Common myeloid progenitor, CD34-positive (primary cell): ENCODE measurements at regions not wholly inside any gene's neighbourhood (a gene's known extent, or its start where the extent isn't known, plus 50 kb on each side); places are given as distances from the start of the nearest gene placed in this dataset.

Experiments used
- CTCF ChIA-PET: fragments of 350-600 bp; sonication (Branson Sonifier 250); formaldehyde crosslinking; loops from one replicate; lab custom pipeline; 2021; ENCODE audit warnings: antibody characterized with exemption; lab: Charles Lee
- POLR2A ChIA-PET: fragments of 350-600 bp; sonication (Branson Sonifier 250); formaldehyde crosslinking; loops from one replicate; lab custom pipeline; 2021; ENCODE audit warnings: antibody characterized with exemption; lab: Charles Lee
- DNase-seq, 3 donors: peaks; one replicate each; pipeline versions ENCODE4 v3.0.0 to v3.0.0-alpha.2; 2013
- H3K27ac ChIP-seq, 2 experiments: 1 replicate in 1 of 2; 2 replicates in 1 of 2; pipeline ENCODE4 v1.7.0; 2013; ENCODE audit warnings: inconsistent platforms in 2 of 2, low read length in 2 of 2, mild to moderate bottlenecking in 2 of 2, low read depth in 1 of 2, moderate library complexity in 1 of 2; ENCODE audit not compliant: severe bottlenecking in 2 of 2, insufficient read depth in 1 of 2, poor library complexity in 1 of 2
- H3K27me3 ChIP-seq, 5 experiments: replicated peaks in 2 of 5; 1 replicate in 3 of 5; 2 replicates in 2 of 5; pipeline versions ENCODE4 v1.6.1 to v1.7.0; 2013; ENCODE audit warnings: low read length in 4 of 5, mild to moderate bottlenecking in 2 of 5, moderate library complexity in 2 of 5, inconsistent platforms in 1 of 5; ENCODE audit not compliant: insufficient read depth in 5 of 5, control insufficient read depth in 4 of 5
- H3K36me3 ChIP-seq, 4 experiments: 1 replicate in 2 of 4; 2 replicates in 2 of 4; pipeline versions ENCODE4 v1.6.1 to v1.7.0; 2013; ENCODE audit warnings: low read length in 3 of 4, control low read depth in 1 of 4, mild to moderate bottlenecking in 1 of 4; ENCODE audit not compliant: control insufficient read depth in 4 of 4, insufficient read depth in 4 of 4
- H3K4me1 ChIP-seq, 4 experiments: 1 replicate in 3 of 4; 2 replicates in 1 of 4; pipeline versions ENCODE4 v1.6.1 to v1.7.1; 2013; ENCODE audit warnings: low read length in 3 of 4, mild to moderate bottlenecking in 3 of 4, control low read depth in 1 of 4, inconsistent platforms in 1 of 4, moderate library complexity in 1 of 4; ENCODE audit not compliant: control insufficient read depth in 4 of 4, insufficient read depth in 4 of 4; ENCODE audit errors: control extremely low read depth in 1 of 4
- H3K4me3 ChIP-seq, 7 experiments: 1 replicate in 4 of 7; 2 replicates in 3 of 7; pipeline versions ENCODE4 v1.5.1 to v1.7.0; 2013; ENCODE audit warnings: mild to moderate bottlenecking in 7 of 7, low read length in 6 of 7, moderate library complexity in 6 of 7, inconsistent platforms in 2 of 7, low read depth in 2 of 7, control low read depth in 1 of 7; ENCODE audit not compliant: insufficient read depth in 4 of 7, control insufficient read depth in 1 of 7; ENCODE audit errors: extremely low read depth in 1 of 7
- H3K9me3 ChIP-seq, 5 experiments: 1 replicate in 4 of 5; 2 replicates in 1 of 5; pipeline versions ENCODE4 v1.6.1 to v1.7.1; 2013; ENCODE audit warnings: low read length in 4 of 5, mild to moderate bottlenecking in 2 of 5, inconsistent platforms in 1 of 5, low read depth in 1 of 5, moderate library complexity in 1 of 5; ENCODE audit not compliant: control insufficient read depth in 4 of 5, insufficient read depth in 2 of 5; ENCODE audit errors: control extremely low read depth in 1 of 5
- WGBS: methylation state at CpG from one replicate; pipeline ENCODE4 v1.1.5; 2013; ENCODE audit not compliant: insufficient coverage; 5-methylcytosine and 5-hydroxymethylcytosine counted together

- whole genome bisulfite sequencing, result no CpG with 5 or more reads among the region's 3 CpGs
- H3K27me3 ChIP-seq, result no peaks in the 10 kb centered on the region
- CTCF ChIA-PET, result no interaction called here
- H3K27ac ChIP-seq, result no peak overlapping the region
- peaks cover 0 to 12% (median 6%) of the 10 kb centered on the region in 4 experiments for H3K4me1 ChIP-seq
- H3K4me3 ChIP-seq, result no peak overlapping the region
- H3K9me3 ChIP-seq, result no peaks in the 10 kb centered on the region
- H3K36me3 ChIP-seq, result no peaks in the 10 kb centered on the region
- POLR2A ChIA-PET, result no interaction called here
- no peak for DNase-seq
Measured at GRCh38 chr6:18564775-18565174, 177.6 kb downstream of the RNF144B start.

- H3K27me3 ChIP-seq, result no peaks in the 10 kb centered on the region
- CTCF ChIA-PET, result no interaction called here
- WGBS, result 84% methylated on average over 1 of the region's 1 CpG
- H3K4me3 ChIP-seq, result no peak overlapping the region
- POLR2A ChIA-PET, result no interaction called here
- peaks cover 0 to 12% (median 6%) of the 10 kb centered on the region in 4 experiments for H3K4me1 ChIP-seq
- no peaks in the 10 kb centered on the region for H3K9me3 ChIP-seq
- no peak for DNase-seq
- H3K36me3 ChIP-seq, result no peaks in the 10 kb centered on the region
- H3K27ac ChIP-seq, result no peak overlapping the region
Measured at GRCh38 chr6:18565231-18565630, 178.1 kb downstream of the RNF144B start.

DNA sequence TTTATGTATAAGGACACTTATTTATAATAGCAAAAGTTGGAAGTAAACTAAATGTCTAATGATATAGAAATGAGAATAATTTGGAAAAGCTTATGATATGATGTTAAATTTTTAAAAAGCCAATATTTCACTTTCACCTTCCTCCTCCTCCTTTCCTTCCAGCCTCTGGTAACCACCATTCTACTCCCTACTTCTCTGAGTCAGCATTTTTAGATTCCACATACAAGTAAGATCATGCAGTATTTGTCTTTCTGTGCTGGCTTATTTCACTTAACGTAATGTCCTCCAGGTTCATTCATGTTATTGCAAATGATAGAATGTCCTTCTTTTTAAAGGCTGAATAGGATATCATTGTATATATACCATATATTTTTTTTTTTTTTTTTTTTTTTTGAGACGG is 180.2 kb downstream of the RNF144B start:
- DNase-seq, result no peak
- Histone ChIP-seq H3K4me1 (no peaks in the 10 kb centered on the region), H3K27ac (no peak overlapping the region), H3K27me3 (no peaks in the 10 kb centered on the region), H3K4me3 (no peak overlapping the region), H3K36me3 (no peaks in the 10 kb centered on the region), H3K9me3 (no peaks in the 10 kb centered on the region)
- WGBS, result no CpG with 5 or more reads among the region's 2 CpGs
- ChIA-PET CTCF (no interaction called here), POLR2A (interaction anchor here (0.6 kb wide), 1 partner anchor 27 kb away, joined by 3 read pairs; no protein-coding TSS in a partner anchor)

DNA sequence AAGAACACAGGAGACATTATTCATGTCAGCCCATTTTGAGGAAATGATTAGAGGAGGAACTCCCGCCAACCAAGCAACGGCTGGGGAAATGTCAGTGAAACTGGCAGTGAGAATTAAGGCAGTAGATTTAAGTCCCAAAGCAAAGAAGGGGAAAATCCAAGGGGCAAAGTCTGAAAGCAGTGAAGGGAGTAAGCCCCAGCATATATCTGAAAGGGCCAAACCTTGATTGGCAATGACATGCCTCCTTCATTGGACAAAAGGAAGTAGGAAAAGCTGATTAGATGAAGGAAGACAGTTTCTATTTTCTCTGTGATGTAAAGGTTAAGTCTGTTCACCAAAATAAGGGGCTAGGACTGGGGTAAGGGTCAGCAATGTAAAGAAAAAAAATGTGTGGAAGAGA is 190.3 kb downstream of the RNF144B start:
- CTCF ChIA-PET, result no interaction called here
- Histone ChIP-seq H3K4me1 (peaks cover 0 to 2% (median 0%) of the 10 kb centered on the region in 4 experiments), H3K27ac (no peak overlapping the region), H3K27me3 (no peaks in the 10 kb centered on the region), H3K9me3 (no peaks in the 10 kb centered on the region), H3K36me3 (no peaks in the 10 kb centered on the region), H3K4me3 (no peak overlapping the region)
- WGBS, result 0% methylated on average over 2 of the region's 2 CpGs
- peak in 2 of 3 donors; percentile 19 to 40 for DNase-seq
- POLR2A ChIA-PET, result no interaction called here

- no peaks in the 10 kb centered on the region for H3K9me3 ChIP-seq
- DNase-seq, result no peak
- CTCF ChIA-PET, result interaction anchor here (0.6 to 1.0 kb wide), 2 partner anchors 13 to 286 kb away, joined by 3 read pairs; no protein-coding TSS in a partner anchor
- H3K4me3 ChIP-seq, result no peak overlapping the region
- H3K27me3 ChIP-seq, result no peaks in the 10 kb centered on the region
- no peak overlapping the region for H3K27ac ChIP-seq
- no peaks in the 10 kb centered on the region for H3K36me3 ChIP-seq
- no CpG with 5 or more reads among the region's 2 CpGs for WGBS
- POLR2A ChIA-PET, result no interaction called here
- H3K4me1 ChIP-seq, result peaks cover 0 to 2% (median 0%) of the 10 kb centered on the region in 4 experiments
Measured at GRCh38 chr6:18579166-18579565, 192.0 kb downstream of the RNF144B start.

DNA sequence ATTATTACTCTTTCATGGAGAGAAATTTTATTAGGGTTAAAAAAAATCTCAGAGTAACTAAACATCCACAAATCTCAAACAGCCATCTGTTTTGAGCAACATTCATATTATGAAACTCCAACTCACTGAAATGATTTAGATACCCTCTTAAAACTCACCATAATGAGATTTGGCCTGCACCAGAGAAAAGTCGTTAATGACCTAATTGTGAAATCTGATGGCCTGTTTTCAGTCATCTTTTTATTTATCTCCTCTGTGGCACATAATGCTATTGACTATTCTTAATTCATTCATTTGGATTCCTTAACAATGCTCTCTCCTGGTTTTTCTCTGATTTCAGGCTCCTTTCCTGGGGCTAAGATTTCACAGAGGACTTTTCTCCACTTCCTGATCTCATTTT is 192.7 kb downstream of the RNF144B start:
- H3K9me3 ChIP-seq, result no peaks in the 10 kb centered on the region
- ChIA-PET POLR2A (no interaction called here), CTCF (interaction anchor here (0.6 to 1.3 kb wide), 3 partner anchors 12 to 287 kb away, joined by 3 read pairs; no protein-coding TSS in a partner anchor)
- no peak overlapping the region for H3K27ac ChIP-seq
- H3K36me3 ChIP-seq, result no peaks in the 10 kb centered on the region
- 100% methylated on average over 1 of the region's 1 CpG for WGBS
- H3K27me3 ChIP-seq, result no peaks in the 10 kb centered on the region
- H3K4me3 ChIP-seq, result no peak overlapping the region
- H3K4me1 ChIP-seq, result peaks cover 0 to 2% (median 0%) of the 10 kb centered on the region in 4 experiments
- DNase-seq, result no peak

DNA sequence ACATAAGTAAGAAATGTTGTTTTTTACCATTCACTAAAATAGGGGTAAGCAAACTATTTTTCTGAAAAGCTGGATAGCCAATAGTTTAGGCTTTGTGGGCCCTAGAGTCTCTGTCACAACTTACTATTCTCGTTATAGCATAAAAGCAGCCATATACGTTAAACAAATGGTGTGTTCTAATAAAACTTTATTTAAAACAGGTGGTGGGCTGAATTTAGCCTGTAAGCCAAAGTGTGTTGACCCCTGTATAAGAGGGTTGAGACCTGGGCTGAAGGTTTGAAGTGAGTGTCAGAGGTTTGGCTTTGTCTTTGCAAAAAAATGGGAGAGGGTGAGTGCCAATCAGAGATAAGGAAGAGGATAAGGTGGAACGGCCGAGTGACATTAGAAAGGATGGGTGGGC is 197.2 kb downstream of the RNF144B start:
- H3K27ac ChIP-seq, result no peak overlapping the region
- no peaks in the 10 kb centered on the region for H3K9me3 ChIP-seq
- POLR2A ChIA-PET, result no interaction called here
- WGBS, result 91% methylated on average over 3 of the region's 4 CpGs
- no peaks in the 10 kb centered on the region for H3K27me3 ChIP-seq
- no peak for DNase-seq
- no peaks in the 10 kb centered on the region for H3K36me3 ChIP-seq
- H3K4me3 ChIP-seq, result no peak overlapping the region
- no peaks in the 10 kb centered on the region for H3K4me1 ChIP-seq
- CTCF ChIA-PET, result interaction anchor here (1.0 kb wide), 1 partner anchor 32 kb away, joined by 3 read pairs; no protein-coding TSS in a partner anchor
